ENCODE measurements at regions not wholly inside any gene's neighbourhood (a gene's known extent, or its start where the extent isn't known, plus 50 kb on each side); places are given as distances from the start of the nearest gene placed in this dataset.

DNA sequence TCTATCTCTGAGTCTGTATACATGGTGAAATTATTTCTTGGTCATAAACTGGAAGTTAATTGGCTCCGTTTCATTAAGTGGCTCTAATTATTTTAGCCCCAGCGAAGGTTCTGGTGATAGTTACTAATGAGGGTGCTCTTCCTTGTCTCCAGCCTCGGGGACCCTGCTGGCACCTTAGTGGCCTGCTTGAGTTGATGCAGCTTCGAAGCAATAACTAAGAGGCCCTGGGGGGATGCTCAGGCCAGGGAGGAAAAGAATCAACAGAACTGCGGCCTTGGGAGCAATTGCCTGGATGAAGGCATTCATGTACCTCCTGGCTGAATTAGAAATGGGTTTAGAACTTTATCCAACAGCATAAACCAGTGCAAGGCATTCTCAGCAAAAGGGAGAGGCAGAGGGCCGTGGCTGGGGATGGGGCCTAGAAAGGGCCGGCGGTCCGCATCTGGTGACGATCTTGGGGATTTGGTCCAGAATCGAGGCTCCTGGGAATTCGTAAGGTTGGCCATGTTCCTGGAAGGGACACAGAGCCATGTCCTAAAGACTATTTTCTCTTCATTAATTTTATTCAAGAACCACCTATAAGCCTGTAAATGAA, 100.0 kb upstream of the AJAP1 start:
- TF ChIP-seq RAD21 (IDR thresholded peaks at IDR 0.05; ENCODE audit: low read length) (no peak), NFE2L2 (IDR thresholded peaks at IDR 0.05; ENCODE audit: low read depth, low read length) (no peak), MAFK (IDR thresholded peaks at IDR 0.05; ENCODE audit: low read depth, low read length) (no peak), POLR2A (IDR thresholded peaks at IDR 0.05; ENCODE audit: low read depth, low read length) (no peak), SMC3 (IDR thresholded peaks at IDR 0.05; ENCODE audit: low read depth, low read length) (no peak), RCOR1 (IDR thresholded peaks at IDR 0.05; ENCODE audit: insufficient replicate concordance, low read length) (no peak), MAZ (IDR thresholded peaks at IDR 0.05; ENCODE audit: borderline replicate concordance, low read depth, low read length) (no peak)
- TF ChIP-seq, protein P1, sequence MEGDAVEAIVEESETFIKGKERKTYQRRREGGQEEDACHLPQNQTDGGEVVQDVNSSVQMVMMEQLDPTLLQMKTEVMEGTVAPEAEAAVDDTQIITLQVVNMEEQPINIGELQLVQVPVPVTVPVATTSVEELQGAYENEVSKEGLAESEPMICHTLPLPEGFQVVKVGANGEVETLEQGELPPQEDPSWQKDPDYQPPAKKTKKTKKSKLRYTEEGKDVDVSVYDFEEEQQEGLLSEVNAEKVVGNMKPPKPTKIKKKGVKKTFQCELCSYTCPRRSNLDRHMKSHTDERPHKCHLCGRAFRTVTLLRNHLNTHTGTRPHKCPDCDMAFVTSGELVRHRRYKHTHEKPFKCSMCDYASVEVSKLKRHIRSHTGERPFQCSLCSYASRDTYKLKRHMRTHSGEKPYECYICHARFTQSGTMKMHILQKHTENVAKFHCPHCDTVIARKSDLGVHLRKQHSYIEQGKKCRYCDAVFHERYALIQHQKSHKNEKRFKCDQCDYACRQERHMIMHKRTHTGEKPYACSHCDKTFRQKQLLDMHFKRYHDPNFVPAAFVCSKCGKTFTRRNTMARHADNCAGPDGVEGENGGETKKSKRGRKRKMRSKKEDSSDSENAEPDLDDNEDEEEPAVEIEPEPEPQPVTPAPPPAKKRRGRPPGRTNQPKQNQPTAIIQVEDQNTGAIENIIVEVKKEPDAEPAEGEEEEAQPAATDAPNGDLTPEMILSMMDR (conservative IDR thresholded peaks at IDR 0.05; ENCODE audit: low read depth, low read length), result no peak
- TF ChIP-seq, protein P2, sequence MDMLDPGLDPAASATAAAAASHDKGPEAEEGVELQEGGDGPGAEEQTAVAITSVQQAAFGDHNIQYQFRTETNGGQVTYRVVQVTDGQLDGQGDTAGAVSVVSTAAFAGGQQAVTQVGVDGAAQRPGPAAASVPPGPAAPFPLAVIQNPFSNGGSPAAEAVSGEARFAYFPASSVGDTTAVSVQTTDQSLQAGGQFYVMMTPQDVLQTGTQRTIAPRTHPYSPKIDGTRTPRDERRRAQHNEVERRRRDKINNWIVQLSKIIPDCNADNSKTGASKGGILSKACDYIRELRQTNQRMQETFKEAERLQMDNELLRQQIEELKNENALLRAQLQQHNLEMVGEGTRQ (IDR thresholded peaks at IDR 0.05; ENCODE audit: low read depth, low read length), result no peak
- TF ChIP-seq, protein P3, sequence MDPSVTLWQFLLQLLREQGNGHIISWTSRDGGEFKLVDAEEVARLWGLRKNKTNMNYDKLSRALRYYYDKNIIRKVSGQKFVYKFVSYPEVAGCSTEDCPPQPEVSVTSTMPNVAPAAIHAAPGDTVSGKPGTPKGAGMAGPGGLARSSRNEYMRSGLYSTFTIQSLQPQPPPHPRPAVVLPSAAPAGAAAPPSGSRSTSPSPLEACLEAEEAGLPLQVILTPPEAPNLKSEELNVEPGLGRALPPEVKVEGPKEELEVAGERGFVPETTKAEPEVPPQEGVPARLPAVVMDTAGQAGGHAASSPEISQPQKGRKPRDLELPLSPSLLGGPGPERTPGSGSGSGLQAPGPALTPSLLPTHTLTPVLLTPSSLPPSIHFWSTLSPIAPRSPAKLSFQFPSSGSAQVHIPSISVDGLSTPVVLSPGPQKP (IDR thresholded peaks at IDR 0.05; ENCODE audit: borderline replicate concordance, low read depth, low read length), result no peak
